ENCODE measurements at regions not wholly inside any gene's neighbourhood (a gene's known extent, or its start where the extent isn't known, plus 50 kb on each side); places are given as distances from the start of the nearest gene placed in this dataset.

GRCh38 chr12:132404435-132404855, 75.1 kb upstream of the GALNT9 start:
- TF ChIP-seq CTCF (IDR thresholded peaks at IDR 0.05) (no peak), POLR2A (IDR thresholded peaks at IDR 0.05) (no peak), EP300 (IDR thresholded peaks at IDR 0.05) (no peak)
- no peaks in the 10 kb centered on the region for H3K36me3 ChIP-seq
- H3K4me1 ChIP-seq, result no peaks in the 10 kb centered on the region
- no peak overlapping the region for H3K27ac ChIP-seq
- H3K27me3 ChIP-seq, result peaks cover 0 to 85% of the 10 kb centered on the region in 2 donors
- no peaks in the 10 kb centered on the region for H3K9me3 ChIP-seq
- H3K4me3 ChIP-seq, result no peak overlapping the region
- 59% methylated on average over 6 of the region's 7 CpGs; no CpG with 5 or more reads in 1 of the 2 donors for WGBS, 2 donors
- no peak for DNase-seq (ENCODE audit: low spot score in 2 of 2)

- peaks cover 0 to 85% of the 10 kb centered on the region in 2 donors for H3K27me3 ChIP-seq
- H3K4me3 ChIP-seq, result no peak overlapping the region
- H3K9me3 ChIP-seq, result no peaks in the 10 kb centered on the region
- H3K4me1 ChIP-seq, result no peaks in the 10 kb centered on the region
- no peak overlapping the region for H3K27ac ChIP-seq
- DNase-seq (ENCODE audit: low spot score in 2 of 2), result no peak
- no peaks in the 10 kb centered on the region for H3K36me3 ChIP-seq
- TF ChIP-seq EP300 (IDR thresholded peaks at IDR 0.05), result no peak
- no peak for TF ChIP-seq CTCF (IDR thresholded peaks at IDR 0.05)
- TF ChIP-seq POLR2A (IDR thresholded peaks at IDR 0.05), result no peak
- WGBS, 2 donors, result 84% methylated on average over 31 to 33 of the region's 35 CpGs
Observed at GRCh38 chr12:132403636-132404434, 74.4 kb upstream of the GALNT9 start.

- no peak for DNase-seq (ENCODE audit: low spot score in 2 of 2)
- Histone ChIP-seq H3K9me3 (no peaks in the 10 kb centered on the region), H3K36me3 (no peaks in the 10 kb centered on the region), H3K4me1 (no peaks in the 10 kb centered on the region), H3K4me3 (no peak overlapping the region), H3K27ac (no peak overlapping the region), H3K27me3 (peaks cover 0 to 85% of the 10 kb centered on the region in 2 donors)
- TF ChIP-seq EP300 (IDR thresholded peaks at IDR 0.05) (no peak), POLR2A (IDR thresholded peaks at IDR 0.05) (no peak), CTCF (IDR thresholded peaks at IDR 0.05) (no peak)
- WGBS, 2 donors, result 56 to 59% methylated on average over 23 of the region's 23 CpGs
Observed at GRCh38 chr12:132402831-132403416, 73.5 kb upstream of the GALNT9 start.

- peaks cover 0 to 83% of the 10 kb centered on the region in 2 donors for H3K27me3 ChIP-seq
- WGBS, 2 donors, result 80 to 86% methylated on average over 1 of the region's 1 CpG
- H3K4me3 ChIP-seq, result no peak overlapping the region
- no peak for TF ChIP-seq CTCF (IDR thresholded peaks at IDR 0.05)
- TF ChIP-seq EP300 (IDR thresholded peaks at IDR 0.05), result no peak
- no peaks in the 10 kb centered on the region for H3K9me3 ChIP-seq
- DNase-seq (ENCODE audit: low spot score in 2 of 2), result no peak
- H3K27ac ChIP-seq, result no peak overlapping the region
- H3K4me1 ChIP-seq, result no peaks in the 10 kb centered on the region
- H3K36me3 ChIP-seq, result no peaks in the 10 kb centered on the region
Observed at GRCh38 chr12:132401982-132402381, 72.6 kb upstream of the GALNT9 start.

- no peaks in the 10 kb centered on the region for H3K4me1 ChIP-seq
- H3K4me3 ChIP-seq, result no peak overlapping the region
- 14 to 18% methylated on average over 27 to 28 of the region's 31 CpGs for WGBS, 2 donors
- no peak overlapping the region for H3K27ac ChIP-seq
- H3K27me3 ChIP-seq, result peaks cover 0 to 71% of the 10 kb centered on the region in 2 donors
- no peaks in the 10 kb centered on the region for H3K36me3 ChIP-seq
- TF ChIP-seq EP300 (IDR thresholded peaks at IDR 0.05), result no peak
- TF ChIP-seq CTCF (IDR thresholded peaks at IDR 0.05), result no peak
- no peak for TF ChIP-seq POLR2A (IDR thresholded peaks at IDR 0.05)
- no peak for DNase-seq (ENCODE audit: low spot score in 2 of 2)
- no peaks in the 10 kb centered on the region for H3K9me3 ChIP-seq
Observed at GRCh38 chr12:132400011-132400641, 70.7 kb upstream of the GALNT9 start.
